ENCODE measurements at regions not wholly inside any gene's neighbourhood (a gene's known extent, or its start where the extent isn't known, plus 50 kb on each side); places are given as distances from the start of the nearest gene placed in this dataset.
"Not testable (repeated sequence)": the region's sequence is repeated elsewhere in the genome, so short reads cannot be mapped to it uniquely, and the experiment has no call there.

DNA sequence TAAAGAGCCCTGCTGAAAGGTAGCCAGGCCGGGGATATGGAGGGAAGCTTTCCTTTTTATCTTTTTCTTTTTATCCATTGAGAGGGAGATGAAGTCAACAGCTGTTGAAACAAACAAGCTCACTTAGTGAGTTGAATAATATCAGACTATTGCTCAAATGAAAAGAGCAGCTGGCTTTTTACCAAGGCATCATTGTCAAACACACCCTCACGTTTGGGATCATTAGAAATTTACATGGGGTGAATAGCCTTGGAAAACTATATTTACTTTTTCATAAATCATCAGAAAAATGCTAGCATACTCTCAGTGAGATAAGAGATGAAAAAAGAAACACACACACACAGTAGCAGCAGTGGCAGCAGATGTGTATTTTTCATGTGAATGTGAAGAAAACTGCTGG, 71.5 kb upstream of the HNMT start:
- peak; percentile 39 for DNase-seq

DNA sequence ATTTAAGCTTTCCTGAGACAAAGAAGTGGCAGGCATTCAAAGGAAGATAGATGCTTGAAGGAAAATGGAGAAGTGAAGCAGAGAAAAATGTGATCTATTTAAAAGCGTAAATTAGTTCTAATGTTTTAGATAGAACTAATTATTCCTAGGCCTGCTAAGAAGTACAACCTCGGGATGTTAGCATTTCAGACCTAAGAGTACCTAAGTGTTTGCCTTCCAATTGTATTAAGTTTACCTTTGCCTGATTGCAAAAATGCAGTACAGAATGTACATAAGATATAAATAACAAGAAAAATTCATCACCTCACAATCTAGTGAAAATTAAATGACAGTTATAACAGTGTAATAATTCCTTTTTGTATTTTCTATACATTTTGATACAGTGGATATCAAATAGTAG, 71.1 kb upstream of the HNMT start:
- DNase-seq = no peak

DNA sequence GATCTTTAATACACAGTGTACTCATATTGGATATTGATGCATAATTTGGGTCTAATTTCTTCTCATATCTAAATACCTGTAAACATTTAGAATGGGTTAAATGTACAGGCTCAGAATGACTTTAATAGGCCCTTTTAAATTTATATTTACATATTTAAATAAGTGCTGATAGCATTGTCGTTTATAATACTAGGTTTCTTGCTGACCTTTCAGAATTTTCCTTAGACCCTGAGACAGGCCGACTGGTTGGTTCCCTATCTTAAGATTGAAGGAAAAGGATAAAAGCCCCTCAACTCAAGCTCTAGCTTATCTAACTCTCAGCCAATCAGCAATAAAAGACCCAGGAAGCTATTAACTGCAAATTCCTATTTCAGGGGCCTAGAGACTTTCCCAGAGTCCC, 67.8 kb upstream of the HNMT start:
- DNase-seq = no peak

DNA sequence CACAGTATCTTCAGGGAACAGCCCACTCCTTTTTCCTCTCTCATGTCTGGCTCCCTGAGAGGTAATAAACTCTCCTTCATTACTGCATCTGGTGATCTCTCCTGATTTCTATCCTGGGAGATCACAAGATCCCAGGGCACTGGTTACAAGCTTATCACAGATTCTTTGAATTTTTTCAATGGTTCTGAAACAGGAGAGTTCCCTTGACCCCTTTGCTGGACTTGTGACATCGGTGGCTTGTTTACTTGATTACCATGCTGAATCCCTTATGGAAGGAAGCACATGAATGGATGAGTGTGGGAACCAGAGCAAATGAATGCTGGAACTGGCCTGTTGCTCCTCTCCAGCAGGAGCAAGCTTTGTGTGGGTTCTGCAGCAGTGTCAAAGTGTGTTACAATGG, 67.2 kb upstream of the HNMT start:
- no peak for DNase-seq

DNA sequence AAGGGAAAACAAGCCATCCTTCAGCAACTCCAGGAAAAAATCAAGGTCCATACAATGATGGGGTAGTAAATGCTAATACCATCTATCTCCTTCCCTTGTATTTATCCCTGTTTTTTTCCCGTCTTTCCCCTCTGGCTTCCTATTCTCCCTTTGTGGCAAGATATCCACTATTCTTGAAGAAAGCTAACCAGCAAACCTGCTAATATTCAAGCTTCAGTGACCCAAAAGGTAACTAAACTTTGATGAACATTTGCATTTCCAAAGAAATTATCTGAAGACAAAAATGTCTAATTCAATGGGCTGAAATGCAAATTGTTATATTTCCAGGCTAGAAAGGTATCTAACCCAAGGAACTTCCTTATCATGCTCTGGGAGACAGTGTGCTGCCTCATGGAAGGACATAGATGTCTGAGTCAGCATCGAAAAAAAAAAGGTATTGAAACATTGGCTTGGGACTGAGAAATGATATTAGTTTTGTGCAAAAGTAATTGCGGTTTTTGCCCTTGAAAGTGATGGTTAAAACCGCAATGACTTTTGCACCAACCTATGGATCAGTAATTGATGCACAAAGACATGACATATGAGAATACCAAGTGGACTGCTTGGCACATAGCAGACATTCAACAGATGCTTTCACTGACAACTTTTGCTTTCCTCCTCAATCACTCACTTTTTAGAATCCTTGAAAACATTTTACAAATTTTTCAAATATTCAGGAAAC, 63.7 kb upstream of the HNMT start:
- DNase-seq = no peak

DNA sequence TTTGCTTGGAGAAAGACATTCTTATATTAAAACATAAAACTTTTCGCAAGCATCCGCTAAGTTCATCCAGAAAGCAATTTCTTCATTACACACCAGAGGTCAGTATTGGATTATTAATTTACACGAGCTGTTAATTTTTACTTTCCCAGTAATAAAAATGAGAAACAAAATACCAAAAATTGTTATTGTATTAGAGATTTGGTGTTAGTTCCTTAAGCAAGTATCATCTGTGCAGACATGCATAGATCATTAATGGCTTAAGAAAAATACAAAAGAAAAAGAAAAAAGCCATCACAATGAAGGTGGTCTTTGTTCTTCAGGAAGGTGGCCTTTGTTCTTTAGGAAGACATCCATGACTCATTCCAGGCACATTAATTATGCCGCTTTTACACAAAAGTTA, 53.6 kb upstream of the HNMT start:
- DNase-seq = peak; percentile 52

DNA sequence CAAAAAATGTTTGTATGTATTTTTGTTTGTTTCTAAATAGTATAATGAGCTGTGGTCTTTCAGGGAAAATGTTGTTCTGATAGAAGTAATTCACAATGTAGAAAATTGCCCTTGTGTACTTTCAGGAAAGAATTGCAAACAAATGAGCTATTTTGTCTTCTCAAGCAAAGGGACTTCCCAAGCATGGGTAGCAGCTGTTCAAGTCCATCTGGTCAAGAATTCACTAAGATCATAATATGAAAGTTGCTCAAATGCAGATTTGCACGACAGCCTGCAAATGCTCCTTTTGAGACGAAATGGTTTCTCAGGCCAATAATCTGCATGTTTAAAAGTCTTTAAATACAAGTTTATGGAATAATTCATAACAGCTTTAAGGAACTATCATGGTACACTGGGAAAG, 51.9 kb upstream of the HNMT start:
- no peak for DNase-seq

- DNase-seq = no peak
Measured at GRCh38 chr2:137913169-137913568, 51.1 kb upstream of the HNMT start.

GRCh38 chr2:137913648-137914047, 50.6 kb upstream of the HNMT start:
- DNase-seq = not testable (repeated sequence)
